Ammon's horn (tissue), 1 donor: ENCODE measurements at regions not wholly inside any gene's neighbourhood (a gene's known extent, or its start where the extent isn't known, plus 50 kb on each side); places are given as distances from the start of the nearest gene placed in this dataset.

Experiments
- DNase-seq: peaks from one replicate; pipeline ENCODE4 v3.0.0-alpha.2; 2016; ENCODE audit warnings: low spot score

- DNase-seq: no peak
Measured at GRCh38 chrX:80312448-80312847, 107.8 kb upstream of the TENT5D start.

GRCh38 chrX:80316526-80316925, 103.7 kb upstream of the TENT5D start:
- DNase-seq: no peak

GRCh38 chrX:80317646-80318045, 102.6 kb upstream of the TENT5D start:
- DNase-seq: no peak

GRCh38 chrX:80331285-80331684, 89.0 kb upstream of the TENT5D start:
- no peak for DNase-seq

- no peak for DNase-seq
Measured at GRCh38 chrX:80334583-80334982, 85.7 kb upstream of the TENT5D start.

GRCh38 chrX:80335062-80335830, 85.0 kb upstream of the TENT5D start:
- no peak for DNase-seq

GRCh38 chrX:80354966-80355465, 65.2 kb upstream of the TENT5D start:
- no peak for DNase-seq
